Vagina (tissue), 2 donors: ENCODE measurements at regions not wholly inside any gene's neighbourhood (a gene's known extent, or its start where the extent isn't known, plus 50 kb on each side); places are given as distances from the start of the nearest gene placed in this dataset.

ENCODE experiments used
- CTCF ChIP-seq, 3 experiments: fragments of 450-650 bp in 2 of 3; fragments of 200-600 bp in 1 of 3; sonication (generic) in 1 of 3; IDR thresholded peaks; one replicate each; pipeline ENCODE4 v1.5.1; 2017 to 2019; ENCODE audit warnings: antibody characterized with exemption in 3 of 3, mild to moderate bottlenecking in 2 of 3, moderate library complexity in 2 of 3
- POLR2A ChIP-seq, 2 donors: fragments of 450-650 bp; IDR thresholded peaks; one replicate each; pipeline ENCODE4 v1.6.1; 2017; ENCODE audit warnings: antibody characterized with exemption in 2 of 2, mild to moderate bottlenecking in 2 of 2, moderate library complexity in 2 of 2
- POLR2AphosphoS5 ChIP-seq, 2 donors: sonication (generic); formaldehyde crosslinking; IDR thresholded peaks; one replicate each; pipeline ENCODE4 v1.9.0; 2017; ENCODE audit warnings: antibody characterized with exemption in 2 of 2, mild to moderate bottlenecking in 2 of 2, low read depth in 1 of 2; ENCODE audit not compliant: insufficient read depth in 1 of 2

- no peak for TF ChIP-seq CTCF (IDR thresholded peaks at IDR 0.05)
- no peak for TF ChIP-seq POLR2A (IDR thresholded peaks at IDR 0.05)
- no peak for TF ChIP-seq POLR2AphosphoS5 (IDR thresholded peaks at IDR 0.05; ENCODE audit: insufficient read depth in 1 of 2, low read depth in 1 of 2)
Measured at GRCh38 chr5:126358525-126358924, 64.7 kb upstream of the GRAMD2B start.
